ENCODE measurements at regions not wholly inside any gene's neighbourhood (a gene's known extent, or its start where the extent isn't known, plus 50 kb on each side); places are given as distances from the start of the nearest gene placed in this dataset.
"Not testable (repeated sequence)": the region's sequence is repeated elsewhere in the genome, so short reads cannot be mapped to it uniquely, and the experiment has no call there.

- no peak for DNase-seq (ENCODE audit: low read depth in 4 of 4, low spot score in 3 of 4)
Measured at GRCh38 chr5:107012371-107012770, 658.4 kb downstream of the EFNA5 start.

- no peak for DNase-seq (ENCODE audit: low read depth in 4 of 4, low spot score in 3 of 4)
Measured at GRCh38 chr5:107011605-107012004, 659.1 kb downstream of the EFNA5 start.

- DNase-seq (ENCODE audit: low read depth in 4 of 4, low spot score in 3 of 4) = no peak
Measured at GRCh38 chr5:107010060-107010459, 660.7 kb downstream of the EFNA5 start.

- DNase-seq (ENCODE audit: low read depth in 4 of 4, low spot score in 3 of 4) = no peak
Measured at GRCh38 chr5:107005653-107006052, 665.1 kb downstream of the EFNA5 start.

DNA sequence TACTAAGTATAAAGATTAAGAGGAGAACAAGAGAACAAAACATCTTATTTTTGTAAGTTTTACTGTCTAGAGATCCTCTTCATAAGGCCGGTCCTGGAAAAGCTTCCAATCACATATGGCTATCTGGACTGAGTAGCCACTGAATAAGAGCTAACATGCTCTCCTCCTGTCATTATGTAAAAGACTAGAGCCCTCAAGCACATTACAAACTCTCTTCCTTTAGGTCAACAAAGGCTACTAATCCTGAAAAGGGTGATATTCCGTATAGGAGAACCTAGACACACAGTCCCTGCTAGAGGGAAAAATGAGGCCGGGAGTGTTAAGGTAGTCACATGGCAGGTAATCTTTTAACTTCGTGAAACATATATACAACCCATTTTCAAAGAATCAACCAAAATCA, 665.6 kb downstream of the EFNA5 start:
- DNase-seq (ENCODE audit: low read depth in 4 of 4, low spot score in 3 of 4) = no peak

- no peak for DNase-seq (ENCODE audit: low read depth in 4 of 4, low spot score in 3 of 4)
Measured at GRCh38 chr5:107002115-107002514, 668.6 kb downstream of the EFNA5 start.

GRCh38 chr5:106999506-106999905, 671.2 kb downstream of the EFNA5 start:
- not testable (repeated sequence) for DNase-seq (ENCODE audit: low read depth in 4 of 4, low spot score in 3 of 4)

- peak in 2 of 4 donors; percentile 4 to 8 for DNase-seq (ENCODE audit: low read depth in 4 of 4, low spot score in 3 of 4)
Measured at GRCh38 chr5:106986006-106986405, 684.7 kb downstream of the EFNA5 start.

GRCh38 chr5:106985174-106985573, 685.6 kb downstream of the EFNA5 start:
- DNase-seq (ENCODE audit: low read depth in 4 of 4, low spot score in 3 of 4) = no peak

DNA sequence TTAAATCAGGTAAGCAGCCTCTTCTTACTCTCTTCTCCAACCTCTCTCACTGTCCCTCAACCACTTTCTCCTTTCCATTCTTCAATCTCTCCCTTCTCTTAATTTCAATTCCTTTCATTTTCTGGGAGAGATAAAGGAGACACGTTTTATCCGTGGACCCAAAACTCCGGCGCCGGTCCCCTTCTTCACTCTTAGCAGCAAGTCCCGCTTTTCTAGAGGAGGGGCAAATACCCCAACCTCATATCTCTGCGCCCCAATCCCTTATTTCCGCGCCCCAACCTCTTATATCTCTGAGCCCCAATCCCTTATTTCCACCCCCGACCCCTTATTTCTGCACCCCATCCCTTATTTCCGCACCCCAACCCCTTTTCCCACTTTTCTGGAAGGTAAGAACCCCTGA, 691.6 kb downstream of the EFNA5 start:
- DNase-seq (ENCODE audit: low read depth in 4 of 4, low spot score in 3 of 4) = not testable (repeated sequence)

DNA sequence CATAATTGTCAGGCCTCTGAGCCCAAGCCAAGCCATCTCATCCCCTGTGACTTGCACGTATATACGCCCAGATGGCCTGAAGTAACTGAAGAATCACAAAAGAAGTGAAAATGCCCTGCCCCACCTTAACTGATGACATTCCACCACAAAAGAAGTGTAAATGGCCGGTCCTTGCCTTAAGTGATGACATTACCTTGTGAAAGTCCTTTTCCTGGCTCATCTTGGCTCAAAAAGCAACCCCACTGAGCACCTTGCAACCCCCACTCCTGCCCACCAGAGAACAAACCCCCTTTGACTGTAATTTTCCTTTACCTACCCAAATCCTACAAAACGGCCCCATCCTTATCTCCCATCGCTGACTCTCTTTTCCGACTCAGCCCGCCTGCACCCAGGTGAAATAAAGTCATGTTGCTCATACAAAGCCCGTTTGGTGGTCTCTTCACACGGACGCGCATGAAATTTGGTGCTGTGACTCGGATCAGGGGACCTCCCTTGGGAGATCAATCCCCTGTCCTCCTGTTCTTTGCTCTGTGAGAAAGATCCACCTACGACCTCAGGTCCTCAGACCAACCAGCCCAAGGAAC, 692.1 kb downstream of the EFNA5 start:
- not testable (repeated sequence) for DNase-seq (ENCODE audit: low read depth in 4 of 4, low spot score in 3 of 4)

DNA sequence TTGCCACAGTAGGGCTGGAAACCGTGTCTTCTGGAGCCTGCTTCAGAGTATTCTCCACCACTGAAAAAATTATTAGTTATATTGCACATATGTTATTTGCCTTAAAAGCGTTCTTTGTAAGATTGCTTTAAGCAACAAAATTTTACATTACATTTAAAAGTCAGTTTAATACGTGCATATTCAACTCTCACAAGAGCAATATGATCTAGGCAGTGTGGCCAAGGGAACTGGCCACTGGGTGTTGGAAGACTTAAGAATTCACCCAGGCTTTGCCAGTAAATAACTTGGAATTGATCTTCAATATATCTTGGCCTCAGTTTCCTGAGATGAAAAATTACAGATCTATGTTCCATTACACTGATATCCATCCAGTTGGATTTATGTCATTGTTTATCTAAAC, 694.4 kb downstream of the EFNA5 start:
- DNase-seq (ENCODE audit: low read depth in 4 of 4, low spot score in 3 of 4) = no peak

GRCh38 chr5:106974272-106974671, 696.5 kb downstream of the EFNA5 start:
- no peak for DNase-seq (ENCODE audit: low read depth in 4 of 4, low spot score in 3 of 4)

GRCh38 chr5:106966686-106967315, 703.9 kb downstream of the EFNA5 start:
- no peak for DNase-seq (ENCODE audit: low read depth in 4 of 4, low spot score in 3 of 4)

- peak in 1 of 4 donors; percentile 4 for DNase-seq (ENCODE audit: low read depth in 4 of 4, low spot score in 3 of 4)
Measured at GRCh38 chr5:106964132-106964531, 706.6 kb downstream of the EFNA5 start.

- DNase-seq (ENCODE audit: low read depth in 4 of 4, low spot score in 3 of 4) = no peak
Measured at GRCh38 chr5:106963630-106964029, 707.1 kb downstream of the EFNA5 start.

- DNase-seq (ENCODE audit: low read depth in 4 of 4, low spot score in 3 of 4) = no peak
Measured at GRCh38 chr5:106962464-106963230, 708.1 kb downstream of the EFNA5 start.

GRCh38 chr5:106959387-106959786, 711.4 kb downstream of the EFNA5 start:
- DNase-seq (ENCODE audit: low read depth in 4 of 4, low spot score in 3 of 4) = no peak

DNA sequence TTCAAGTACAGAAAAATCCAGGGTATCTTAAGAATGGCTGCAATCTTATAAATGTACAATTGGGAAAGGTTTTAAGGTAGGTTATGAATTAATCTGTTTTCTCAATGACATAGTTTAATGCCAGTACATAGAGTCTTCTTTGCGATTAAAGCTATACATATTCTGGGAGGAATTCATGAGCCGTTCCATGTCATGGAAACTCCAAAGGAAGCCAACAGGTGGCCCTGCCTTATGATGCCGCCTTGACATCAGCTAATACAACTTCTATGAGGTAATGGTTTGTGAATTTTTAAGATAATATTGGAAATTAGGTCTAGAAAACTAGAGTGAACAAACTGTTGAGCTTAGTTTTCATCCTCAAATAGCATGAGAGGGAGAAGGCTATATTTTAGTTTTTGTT, 713.4 kb downstream of the EFNA5 start:
- no peak for DNase-seq (ENCODE audit: low read depth in 4 of 4, low spot score in 3 of 4)

DNA sequence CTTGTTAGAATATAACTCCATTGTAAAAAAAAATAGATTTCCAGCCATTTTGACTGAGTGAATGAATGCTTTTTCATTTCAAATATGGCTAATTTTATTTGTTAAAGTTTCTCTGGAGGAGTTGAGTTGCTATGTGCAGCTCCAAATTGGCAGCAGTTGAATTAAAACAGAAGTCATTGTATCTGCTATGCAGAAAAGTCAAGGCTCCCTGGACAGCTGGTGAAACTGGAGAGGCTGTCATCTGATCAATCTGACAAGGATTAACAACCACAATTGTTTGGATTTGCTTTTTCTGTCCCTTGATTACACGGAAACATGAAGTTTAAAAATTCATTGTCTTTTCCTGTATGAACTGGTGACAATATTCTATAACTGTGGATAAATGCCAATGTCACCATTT, 713.9 kb downstream of the EFNA5 start:
- no peak for DNase-seq (ENCODE audit: low read depth in 4 of 4, low spot score in 3 of 4)

GRCh38 chr5:106956187-106956586, 714.5 kb downstream of the EFNA5 start:
- no peak for DNase-seq (ENCODE audit: low read depth in 4 of 4, low spot score in 3 of 4)

DNA sequence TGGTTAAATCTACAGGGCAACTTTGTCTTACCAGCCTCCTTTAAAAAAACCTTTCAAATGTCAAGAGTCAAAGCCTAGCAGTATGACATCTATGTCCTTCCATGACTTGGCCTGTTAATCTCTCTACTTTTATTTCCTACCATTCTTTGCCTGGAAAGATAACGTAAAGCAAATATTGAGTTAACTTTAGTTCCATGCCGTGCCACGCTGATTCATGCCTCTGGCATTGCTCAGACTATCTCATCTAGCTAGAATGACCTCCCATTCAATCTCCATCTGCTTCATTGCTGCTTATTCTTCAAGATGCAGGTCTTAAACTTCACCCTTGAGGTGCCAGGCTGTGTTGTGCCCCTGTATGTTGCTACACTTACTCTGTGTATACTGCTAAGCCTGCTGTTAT, 729.8 kb downstream of the EFNA5 start:
- DNase-seq (ENCODE audit: low read depth in 4 of 4, low spot score in 3 of 4) = no peak

Measured in left renal pelvis (tissue), 4 donors.